ENCODE measurements at regions not wholly inside any gene's neighbourhood (a gene's known extent, or its start where the extent isn't known, plus 50 kb on each side); places are given as distances from the start of the nearest gene placed in this dataset.

- TF ChIP-seq GATA2 (IDR thresholded peaks at IDR 0.05; ENCODE audit: low read depth, low read length) (no peak), GATA3 (IDR thresholded peaks at IDR 0.05; ENCODE audit: low read depth, low read length) (no peak)
Observed at GRCh38 chr5:175772747-175773533, 98.4 kb upstream of the CPLX2 start.
